ENCODE measurements at regions not wholly inside any gene's neighbourhood (a gene's known extent, or its start where the extent isn't known, plus 50 kb on each side); places are given as distances from the start of the nearest gene placed in this dataset.

GRCh38 chr13:75910591-75910990 lies 274.5 kb downstream of the LMO7 start:
- no peak for DNase-seq

Data from NCI-H1694 treated with DMSO at 0.1 percent for 48 hours (cell line).